HCT116 (cell line): ENCODE measurements at regions not wholly inside any gene's neighbourhood (a gene's known extent, or its start where the extent isn't known, plus 50 kb on each side); places are given as distances from the start of the nearest gene placed in this dataset.

Experiments
- CEBPB ChIP-seq: IDR thresholded peaks from 2 replicates; pipeline ENCODE4 v1.6.1; 2012; ENCODE audit warnings: low read depth
- CTCF ChIP-seq, 3 experiments: fragments of 200-600 bp in 1 of 3; sonication (generic) in 1 of 3; IDR thresholded peaks in 2 of 3; conservative IDR thresholded peaks in 1 of 3; 2 replicates each; pipeline ENCODE4 v1.5.1; 2012 to 2017; ENCODE audit warnings: low read depth in 2 of 3, low read length in 2 of 3, antibody characterized with exemption in 1 of 3, borderline replicate concordance in 1 of 3, control low read depth in 1 of 3, mild to moderate bottlenecking in 1 of 3, mixed read lengths in 1 of 3, mixed run types in 1 of 3, moderate library complexity in 1 of 3; ENCODE audit not compliant: insufficient read depth in 1 of 3
- EZH2 ChIP-seq: fragments of 200-600 bp; sonication (generic); IDR thresholded peaks from 2 replicates; pipeline ENCODE4 v1.6.1; 2017; ENCODE audit warnings: antibody characterized with exemption, mixed run types
- EZH2phosphoT487 ChIP-seq: fragments of 200-600 bp; IDR thresholded peaks from 2 replicates; pipeline ENCODE4 v1.6.1; 2018; ENCODE audit warnings: antibody characterized with exemption, borderline replicate concordance
- MAX ChIP-seq: IDR thresholded peaks from 2 replicates; pipeline ENCODE4 v1.6.1; 2012
- POLR2A ChIP-seq: IDR thresholded peaks from 2 replicates; pipeline ENCODE4 v1.7.0; 2011; ENCODE audit warnings: borderline replicate concordance; ENCODE audit not compliant: insufficient read depth, insufficient read length; ENCODE audit errors: extremely low read depth
- POLR2AphosphoS5 ChIP-seq: IDR thresholded peaks from 2 replicates; pipeline ENCODE4 v1.6.1; 2011; ENCODE audit warnings: mild to moderate bottlenecking, low read depth, low read length, moderate library complexity
- REST ChIP-seq: IDR thresholded peaks from 2 replicates; pipeline ENCODE4 v1.6.1; 2012; ENCODE audit warnings: low read depth
- SIN3A ChIP-seq: IDR thresholded peaks from 2 replicates; pipeline ENCODE4 v1.6.1; 2012; ENCODE audit warnings: low read depth
- TCF7L2 ChIP-seq: IDR thresholded peaks from 2 replicates; pipeline ENCODE4 v1.7.0; 2011; ENCODE audit warnings: borderline replicate concordance, inconsistent platforms; ENCODE audit not compliant: insufficient read depth, insufficient read length; ENCODE audit errors: extremely low read depth

GRCh38 chr18:60471652-60472051 is 99.1 kb upstream of the MC4R start:
- no peak for TF ChIP-seq CTCF (IDR thresholded peaks at IDR 0.05 in 2 of 3, conservative IDR thresholded peaks at IDR 0.05 in 1 of 3; ENCODE audit: borderline replicate concordance in 1 of 3, insufficient read depth in 1 of 3, low read depth in 2 of 3, low read length in 2 of 3)
- no peak for TF ChIP-seq MAX
- TF ChIP-seq EZH2: no peak
- no peak for TF ChIP-seq POLR2A
- no peak for TF ChIP-seq EZH2phosphoT487
- TF ChIP-seq TCF7L2: no peak
- no peak for TF ChIP-seq POLR2AphosphoS5
- TF ChIP-seq REST: no peak
- TF ChIP-seq CEBPB: no peak
- TF ChIP-seq SIN3A: no peak
